Pancreas (tissue), 10 donors: ENCODE measurements at regions not wholly inside any gene's neighbourhood (a gene's known extent, or its start where the extent isn't known, plus 50 kb on each side); places are given as distances from the start of the nearest gene placed in this dataset.

Source experiments
- ATAC-seq, 4 donors: fragments of 200-7000 bp; cut with Tn5 transposase; one replicate each; pipeline versions ENCODE4 v1.8.0 to v1.9.1; 2020; ENCODE audit warnings: mild to moderate bottlenecking in 4 of 4, moderate library complexity in 4 of 4
- DNase-seq, 6 donors: peaks; one replicate each; pipeline ENCODE4 v3.0.0-alpha.2; 2020
- FAIRE-seq: peaks from 2 replicates; lab custom pipeline; 2012; peaks lifted over from hg19 to GRCh38; lab: Jason Lieb, UNC
- H3K27ac ChIP-seq, 4 donors: fragments of 200-600 bp; sonication (generic); 1 replicate in 3 of 4; 2 replicates in 1 of 4; pipeline versions ENCODE4 v1.5.0 to v1.8.0; 2020
- H3K27me3 ChIP-seq, 4 donors: fragments of 200-600 bp; one replicate each; pipeline ENCODE4 v1.8.0; 2021
- H3K36me3 ChIP-seq, 3 donors: fragments of 200-600 bp; sonication (generic) in 1 of 3; one replicate each; pipeline versions ENCODE4 v1.5.0 to v1.8.0; 2020 to 2021
- H3K4me1 ChIP-seq, 3 donors: fragments of 200-600 bp; one replicate each; pipeline ENCODE4 v1.8.0; 2021
- H3K4me3 ChIP-seq, 4 donors: fragments of 200-600 bp; sonication (generic) in 2 of 4; one replicate each; pipeline versions ENCODE4 v1.5.0 to v1.8.0; 2020 to 2021
- H3K9me3 ChIP-seq, 4 donors: fragments of 200-600 bp; one replicate each; pipeline ENCODE4 v1.8.0; 2021
- WGBS, 2 donors: extraction: QIAGEN DNeasy Blood & Tissue Kit; methylation state at CpG; one replicate each; pipeline ENCODE4 v1.1.7; 2013; 5-methylcytosine and 5-hydroxymethylcytosine counted together
- intact Hi-C, 3 donors: fragments of 100-400 bp; cut with DNase I; formaldehyde crosslinking; loops; one replicate each; pipeline versions ENCODE4 v1.11.1 to v1.14.2; 2022
- microRNA-seq, 2 donors: library from miRNA; unstranded; fragments of <30 nt; microRNA quantifications; one replicate each; pipeline versions ENCODE4 to v1.1.0, GENCODE V29; 2019 to 2020
- TF ChIP-seq, protein P1 (sequence below), 4 donors: fragments of 200-600 bp; sonication (generic) in 3 of 4; IDR thresholded peaks; one replicate each; pipeline versions ENCODE4 v1.5.0 to v1.8.0; 2021; ENCODE audit warnings: antibody characterized with exemption in 4 of 4
- donor health status: healthy with polysubstance abuse.
- donor health status: DM: no; HTN: no; CAD: no; lungs with moderate emphysema.
- donor health status: DM: no; HTN: no; CAD: no.
- donor health status: control.
- donor health status: control.
- donor health status: Bipolar disorder and iron deficiency.
- donor health status: DM: yes; HTN: yes; CAD: no.
- donor health status: DM: no; HTN: no; CAD: no.
- donor health status: DM: no; HTN: no; CAD: no.
- donor health status: DM: yes; HTN: yes; CAD: no.

DNA sequence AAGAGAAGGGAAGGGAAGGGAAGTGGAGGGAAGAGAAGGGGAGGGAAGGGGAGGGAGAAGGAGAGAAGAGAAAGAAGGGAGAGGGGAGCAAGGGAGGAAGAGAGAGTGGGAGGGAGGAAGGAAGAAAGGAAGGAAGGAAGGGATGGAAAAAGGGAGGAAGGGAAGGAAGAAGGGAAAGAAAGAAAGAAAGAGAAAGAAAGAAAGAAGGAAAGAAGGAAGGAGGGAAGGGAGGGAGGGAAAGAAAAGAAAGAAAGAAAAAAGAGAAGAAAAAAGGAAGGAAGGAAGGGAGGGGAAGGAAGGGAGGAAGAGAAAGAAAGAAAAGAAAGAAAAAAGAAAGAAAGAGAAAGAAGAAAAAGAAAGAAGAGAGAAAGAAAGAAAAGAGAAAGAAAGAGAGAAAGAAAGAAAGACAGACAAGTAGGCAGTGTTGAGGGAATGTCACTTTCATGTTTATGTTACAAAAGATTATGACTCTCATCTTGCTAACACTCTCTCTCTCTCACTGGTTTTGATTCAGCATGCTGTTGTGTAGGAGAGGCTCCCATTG, 58.0 kb upstream of the ZNF804A start:
- Histone ChIP-seq H3K27ac (no peak overlapping the region), H3K9me3 (no peaks in the 10 kb centered on the region), H3K4me3 (no peak overlapping the region), H3K4me1 (no peaks in the 10 kb centered on the region), H3K27me3 (no peaks in the 10 kb centered on the region), H3K36me3 (no peaks in the 10 kb centered on the region)
- intact Hi-C loops: no loop called here
- DNase-seq: no peak
- FAIRE-seq: no peak
- ATAC-seq: no peak
- TF ChIP-seq, protein P1, sequence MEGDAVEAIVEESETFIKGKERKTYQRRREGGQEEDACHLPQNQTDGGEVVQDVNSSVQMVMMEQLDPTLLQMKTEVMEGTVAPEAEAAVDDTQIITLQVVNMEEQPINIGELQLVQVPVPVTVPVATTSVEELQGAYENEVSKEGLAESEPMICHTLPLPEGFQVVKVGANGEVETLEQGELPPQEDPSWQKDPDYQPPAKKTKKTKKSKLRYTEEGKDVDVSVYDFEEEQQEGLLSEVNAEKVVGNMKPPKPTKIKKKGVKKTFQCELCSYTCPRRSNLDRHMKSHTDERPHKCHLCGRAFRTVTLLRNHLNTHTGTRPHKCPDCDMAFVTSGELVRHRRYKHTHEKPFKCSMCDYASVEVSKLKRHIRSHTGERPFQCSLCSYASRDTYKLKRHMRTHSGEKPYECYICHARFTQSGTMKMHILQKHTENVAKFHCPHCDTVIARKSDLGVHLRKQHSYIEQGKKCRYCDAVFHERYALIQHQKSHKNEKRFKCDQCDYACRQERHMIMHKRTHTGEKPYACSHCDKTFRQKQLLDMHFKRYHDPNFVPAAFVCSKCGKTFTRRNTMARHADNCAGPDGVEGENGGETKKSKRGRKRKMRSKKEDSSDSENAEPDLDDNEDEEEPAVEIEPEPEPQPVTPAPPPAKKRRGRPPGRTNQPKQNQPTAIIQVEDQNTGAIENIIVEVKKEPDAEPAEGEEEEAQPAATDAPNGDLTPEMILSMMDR (IDR thresholded peaks at IDR 0.05): no peak

DNA sequence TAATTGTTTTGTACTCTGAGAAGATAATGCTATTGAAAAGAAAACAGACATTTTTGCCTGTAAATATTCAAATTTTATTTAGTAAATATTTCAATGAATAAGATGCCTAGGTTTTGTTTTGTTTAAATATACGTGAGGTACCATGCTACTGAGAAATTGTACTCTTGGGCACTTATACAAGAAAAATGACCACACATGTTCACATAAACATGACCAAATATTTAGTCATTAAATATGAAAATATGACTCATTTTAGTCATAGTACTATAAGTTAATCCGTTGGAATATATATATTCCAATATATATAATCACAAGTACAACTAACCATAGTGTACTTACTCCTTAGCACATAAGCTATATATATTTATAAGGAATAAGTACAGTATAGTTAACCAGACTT, 56.7 kb upstream of the ZNF804A start:
- Histone ChIP-seq H3K36me3 (no peaks in the 10 kb centered on the region), H3K4me1 (no peaks in the 10 kb centered on the region), H3K4me3 (no peak overlapping the region), H3K27ac (no peak overlapping the region), H3K9me3 (no peaks in the 10 kb centered on the region), H3K27me3 (no peaks in the 10 kb centered on the region)
- FAIRE-seq (no peak), ATAC-seq (no peak), DNase-seq (no peak)
- intact Hi-C loops: no loop called here
- 60 to 82% methylated on average over 2 of the region's 2 CpGs for WGBS, 2 donors
- TF ChIP-seq, protein P1 (IDR thresholded peaks at IDR 0.05): no peak

DNA sequence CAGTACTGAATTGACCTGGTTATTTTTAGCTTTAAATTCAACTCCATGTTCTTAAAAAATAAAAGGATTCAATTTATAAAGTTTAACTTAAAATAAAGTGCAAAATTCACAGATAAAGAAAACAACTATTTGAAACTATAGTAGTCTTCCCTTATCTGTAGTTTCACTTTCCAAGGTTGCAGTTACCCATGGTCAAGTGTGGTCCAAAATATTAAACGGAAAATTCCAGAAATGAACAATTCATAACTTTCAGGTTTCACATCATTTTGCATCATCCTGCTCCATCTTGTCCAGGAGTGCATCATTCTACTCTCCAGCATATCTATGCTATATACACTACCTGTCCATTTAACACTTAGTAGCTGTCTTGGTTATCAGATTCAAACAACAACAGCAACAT, 54.5 kb upstream of the ZNF804A start:
- H3K9me3 ChIP-seq: no peaks in the 10 kb centered on the region
- TF ChIP-seq, protein P1 (IDR thresholded peaks at IDR 0.05): no peak
- no peaks in the 10 kb centered on the region for H3K27me3 ChIP-seq
- WGBS, 2 donors: 53 to 69% methylated on average over 1 of the region's 1 CpG
- no peaks in the 10 kb centered on the region for H3K4me1 ChIP-seq
- no peaks in the 10 kb centered on the region for H3K36me3 ChIP-seq
- FAIRE-seq: no peak
- no peak for ATAC-seq
- H3K4me3 ChIP-seq: no peak overlapping the region
- intact Hi-C loops: no loop called here
- DNase-seq: no peak
- H3K27ac ChIP-seq: no peak overlapping the region

Small RNAs in the stretch of these regions (microRNA-seq; reads per million reads assigned to microRNA genes)
- gene MIR548AE1: 0 reads per million in 2 donors
